ENCODE measurements at regions not wholly inside any gene's neighbourhood (a gene's known extent, or its start where the extent isn't known, plus 50 kb on each side); places are given as distances from the start of the nearest gene placed in this dataset.

GRCh38 chr4:1553365-1553764 lies 130.7 kb downstream of the FAM53A start:
- TF ChIP-seq, protein P1, sequence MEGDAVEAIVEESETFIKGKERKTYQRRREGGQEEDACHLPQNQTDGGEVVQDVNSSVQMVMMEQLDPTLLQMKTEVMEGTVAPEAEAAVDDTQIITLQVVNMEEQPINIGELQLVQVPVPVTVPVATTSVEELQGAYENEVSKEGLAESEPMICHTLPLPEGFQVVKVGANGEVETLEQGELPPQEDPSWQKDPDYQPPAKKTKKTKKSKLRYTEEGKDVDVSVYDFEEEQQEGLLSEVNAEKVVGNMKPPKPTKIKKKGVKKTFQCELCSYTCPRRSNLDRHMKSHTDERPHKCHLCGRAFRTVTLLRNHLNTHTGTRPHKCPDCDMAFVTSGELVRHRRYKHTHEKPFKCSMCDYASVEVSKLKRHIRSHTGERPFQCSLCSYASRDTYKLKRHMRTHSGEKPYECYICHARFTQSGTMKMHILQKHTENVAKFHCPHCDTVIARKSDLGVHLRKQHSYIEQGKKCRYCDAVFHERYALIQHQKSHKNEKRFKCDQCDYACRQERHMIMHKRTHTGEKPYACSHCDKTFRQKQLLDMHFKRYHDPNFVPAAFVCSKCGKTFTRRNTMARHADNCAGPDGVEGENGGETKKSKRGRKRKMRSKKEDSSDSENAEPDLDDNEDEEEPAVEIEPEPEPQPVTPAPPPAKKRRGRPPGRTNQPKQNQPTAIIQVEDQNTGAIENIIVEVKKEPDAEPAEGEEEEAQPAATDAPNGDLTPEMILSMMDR (IDR thresholded peaks at IDR 0.05), result no peak
- TF ChIP-seq POLR2A (IDR thresholded peaks at IDR 0.05), result no peak
- DNase-seq, result no peak
- H3K27ac ChIP-seq, result no peak overlapping the region
- intact Hi-C loops (cut with DNase I), result no loop called here
- H3K9me3 ChIP-seq, result no peaks in the 10 kb centered on the region
- H3K36me3 ChIP-seq, result no peaks in the 10 kb centered on the region
- no peak overlapping the region for H3K4me3 ChIP-seq (replicated peaks in 1 of 3)
- H3K4me1 ChIP-seq, result peaks cover 5 to 17% of the 10 kb centered on the region in 2 donors
- WGBS, 2 donors, result 78 to 82% methylated on average over 17 of the region's 18 CpGs
- H3K27me3 ChIP-seq, result no peaks in the 10 kb centered on the region

- Histone ChIP-seq H3K4me3 (replicated peaks in 1 of 3) (no peak overlapping the region), H3K36me3 (no peaks in the 10 kb centered on the region), H3K4me1 (peaks cover 5 to 18% of the 10 kb centered on the region in 2 donors), H3K9me3 (no peaks in the 10 kb centered on the region), H3K27me3 (no peaks in the 10 kb centered on the region), H3K27ac (no peak overlapping the region)
- TF ChIP-seq, protein P1 (IDR thresholded peaks at IDR 0.05), result no peak
- no peak for TF ChIP-seq POLR2A (IDR thresholded peaks at IDR 0.05)
- 83% methylated on average over 16 of the region's 17 CpGs; no CpG with 5 or more reads in 1 of the 2 donors for WGBS, 2 donors
- intact Hi-C loops (cut with DNase I), result no loop called here
- no peak for DNase-seq
Measured at GRCh38 chr4:1552451-1552850, 131.7 kb downstream of the FAM53A start.

GRCh38 chr4:1551211-1551610 lies 132.9 kb downstream of the FAM53A start:
- Histone ChIP-seq H3K27ac (no peak overlapping the region), H3K27me3 (no peaks in the 10 kb centered on the region), H3K9me3 (no peaks in the 10 kb centered on the region), H3K4me1 (peaks cover 0 to 12% of the 10 kb centered on the region in 2 donors), H3K4me3 (replicated peaks in 1 of 3) (no peak overlapping the region), H3K36me3 (no peaks in the 10 kb centered on the region)
- no peak for DNase-seq
- WGBS, 2 donors, result 92% methylated on average over 2 to 5 of the region's 6 CpGs
- intact Hi-C loops (cut with DNase I), result no loop called here
- TF ChIP-seq POLR2A (IDR thresholded peaks at IDR 0.05), result no peak
- TF ChIP-seq, protein P1 (IDR thresholded peaks at IDR 0.05), result no peak

DNA sequence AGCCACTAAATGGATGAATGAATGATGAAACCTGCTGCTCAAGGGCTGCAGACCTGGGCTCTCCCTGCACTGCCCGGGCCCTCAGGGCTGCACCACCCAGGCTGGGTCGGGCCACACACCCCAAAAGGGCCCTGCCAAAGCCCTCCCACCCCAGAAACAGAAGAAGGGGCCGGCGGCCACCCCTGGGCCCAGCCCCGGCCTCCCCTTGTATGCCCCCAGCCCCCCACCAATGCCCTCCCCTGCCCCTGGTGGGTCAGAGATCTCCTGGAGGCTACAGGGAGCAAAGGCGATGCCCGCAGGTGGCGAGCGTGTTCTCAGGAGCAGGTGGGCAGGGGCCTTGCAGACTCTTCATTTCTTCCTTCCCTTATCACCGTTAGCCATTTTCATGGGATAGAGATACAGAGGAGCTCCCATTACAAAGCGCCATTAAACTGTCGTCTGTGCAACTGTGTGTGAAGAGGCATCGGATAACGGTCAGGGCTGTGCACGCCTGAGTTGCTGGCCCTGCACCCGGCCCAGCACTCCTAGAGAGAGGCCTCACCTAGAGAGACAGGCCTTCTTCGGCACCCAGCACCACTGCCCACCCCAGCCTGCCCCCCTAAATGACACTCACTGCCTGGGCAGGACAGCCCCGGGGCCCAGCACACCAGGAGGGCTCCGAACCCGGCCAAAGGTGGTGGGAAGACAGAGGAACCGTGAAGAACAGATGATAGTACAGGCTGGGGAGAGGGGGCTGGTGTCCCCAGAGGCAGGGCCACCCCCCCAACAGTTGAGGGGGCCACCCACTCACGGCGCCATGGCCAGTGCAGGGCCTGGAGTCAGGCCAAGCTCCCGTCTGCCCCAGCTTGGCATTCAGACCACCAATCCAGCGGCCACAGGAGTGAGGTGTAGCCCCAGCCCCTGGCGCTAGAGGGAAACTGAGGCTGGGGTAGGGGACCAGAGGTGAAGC lies 133.7 kb downstream of the FAM53A start:
- intact Hi-C loops (cut with DNase I), result no loop called here
- no peak for DNase-seq
- Histone ChIP-seq H3K36me3 (no peaks in the 10 kb centered on the region), H3K9me3 (no peaks in the 10 kb centered on the region), H3K4me1 (peaks cover 0 to 12% of the 10 kb centered on the region in 2 donors), H3K27me3 (no peaks in the 10 kb centered on the region), H3K27ac (no peak overlapping the region), H3K4me3 (replicated peaks in 1 of 3) (no peak overlapping the region)
- no peak for TF ChIP-seq POLR2A (IDR thresholded peaks at IDR 0.05)
- TF ChIP-seq, protein P1 (IDR thresholded peaks at IDR 0.05), result no peak
- 68 to 78% methylated on average over 16 to 24 of the region's 26 CpGs for WGBS, 2 donors

DNA sequence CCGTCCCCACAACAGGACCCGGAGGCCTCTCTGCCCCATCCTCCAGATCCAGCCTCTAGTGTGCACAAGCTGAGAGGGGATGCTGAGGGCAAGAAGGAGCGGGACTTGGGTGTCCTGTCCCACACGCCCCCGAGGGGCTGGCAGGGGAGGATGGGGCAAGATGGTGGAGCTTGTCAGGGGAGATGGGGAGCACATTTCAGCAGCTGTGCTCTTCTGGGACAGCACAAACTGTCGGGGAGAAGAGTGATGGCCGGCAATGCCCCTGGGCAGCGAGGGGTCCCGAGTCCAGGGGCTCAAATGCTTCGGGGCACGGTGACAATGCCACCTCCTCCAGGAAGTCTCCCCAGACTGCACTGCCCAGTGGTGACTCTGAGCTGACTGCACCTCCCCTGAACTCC lies 134.5 kb downstream of the FAM53A start:
- no peaks in the 10 kb centered on the region for H3K27me3 ChIP-seq
- H3K36me3 ChIP-seq, result no peaks in the 10 kb centered on the region
- no peak overlapping the region for H3K27ac ChIP-seq
- intact Hi-C loops (cut with DNase I), result no loop called here
- peaks cover 0 to 12% of the 10 kb centered on the region in 2 donors for H3K4me1 ChIP-seq
- no peaks in the 10 kb centered on the region for H3K9me3 ChIP-seq
- 82 to 90% methylated on average over 8 to 11 of the region's 11 CpGs for WGBS, 2 donors
- no peak for DNase-seq
- TF ChIP-seq, protein P1 (IDR thresholded peaks at IDR 0.05), result no peak
- H3K4me3 ChIP-seq (replicated peaks in 1 of 3), result no peak overlapping the region
